Breast epithelium (tissue), 4 donors: ENCODE measurements at regions not wholly inside any gene's neighbourhood (a gene's known extent, or its start where the extent isn't known, plus 50 kb on each side); places are given as distances from the start of the nearest gene placed in this dataset.
"Not testable (repeated sequence)": the region's sequence is repeated elsewhere in the genome, so short reads cannot be mapped to it uniquely, and the experiment has no call there.

Experiments
- DNase-seq, 2 donors: peaks; one replicate each; pipeline ENCODE4 v3.0.0-alpha.2; 2019; ENCODE audit warnings: low spot score in 2 of 2
- H3K27ac ChIP-seq, 2 donors: fragments of 200-600 bp; sonication (generic) in 1 of 2; one replicate each; pipeline ENCODE4 v1.5.1; 2016 to 2019; ENCODE audit warnings: mild to moderate bottlenecking in 1 of 2
- H3K27me3 ChIP-seq, 2 donors: fragments of 200-600 bp; sonication (generic) in 1 of 2; one replicate each; pipeline versions ENCODE4 v1.5.1 to v1.6.0; 2017 to 2019; ENCODE audit warnings: control low read depth in 1 of 2, mild to moderate bottlenecking in 1 of 2
- H3K36me3 ChIP-seq: fragments of 200-600 bp; one replicate; pipeline ENCODE4 v1.5.1; 2019
- H3K4me1 ChIP-seq, 2 donors: fragments of 200-600 bp; sonication (generic); one replicate each; pipeline ENCODE4 v1.5.1; 2016 to 2019; ENCODE audit warnings: control low read depth in 1 of 2
- H3K4me3 ChIP-seq, 3 donors: fragments of 200-600 bp; sonication (generic); 1 replicate in 2 of 3; 2 replicates in 1 of 3; pipeline ENCODE4 v1.5.1; 2016 to 2019; ENCODE audit warnings: mild to moderate bottlenecking in 3 of 3, moderate library complexity in 2 of 3
- H3K9me3 ChIP-seq, 2 donors: fragments of 200-600 bp; sonication (generic) in 1 of 2; one replicate each; pipeline ENCODE4 v1.5.1; 2016 to 2019; ENCODE audit warnings: control low read depth in 1 of 2
- POLR2A ChIP-seq: fragments of 450-650 bp; IDR thresholded peaks from one replicate; pipeline ENCODE4 v1.6.1; 2016; ENCODE audit warnings: antibody characterized with exemption, mild to moderate bottlenecking, moderate library complexity
- POLR2AphosphoS5 ChIP-seq, 3 donors: sonication (generic); formaldehyde crosslinking; IDR thresholded peaks; one replicate each; pipeline ENCODE4 v1.6.1; 2017; ENCODE audit warnings: antibody characterized with exemption in 3 of 3
- intact Hi-C: fragments of 100-400 bp; cut with DNase I; formaldehyde crosslinking; loops from one replicate; pipeline ENCODE4 v1.15.1; 2023; ENCODE audit warnings: low total_unique reads
- TF ChIP-seq, protein P1 (sequence below), 3 donors: fragments of 450-650 bp; IDR thresholded peaks; one replicate each; pipeline ENCODE4 v1.5.1; 2016 to 2017; ENCODE audit warnings: antibody characterized with exemption in 3 of 3, mild to moderate bottlenecking in 3 of 3, moderate library complexity in 3 of 3

DNA sequence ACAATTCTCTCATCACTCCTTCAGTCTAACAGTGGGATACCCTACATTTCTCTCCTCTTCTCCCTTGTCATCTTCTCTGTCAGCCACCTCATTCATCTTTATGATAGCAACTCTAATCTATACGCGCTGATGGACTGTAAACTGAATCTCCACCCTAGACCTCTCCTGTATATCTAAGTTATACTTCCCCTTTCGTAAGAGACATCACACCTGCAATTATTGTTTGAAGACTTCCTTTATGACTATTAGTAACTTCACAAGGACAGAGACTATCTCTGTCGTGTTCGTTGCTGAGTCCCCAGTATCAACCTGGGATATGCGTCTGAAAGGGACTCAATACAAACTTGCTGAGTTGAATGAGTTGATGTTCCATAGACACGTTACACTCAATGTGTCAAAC is 263.2 kb downstream of the IRS1 start:
- DNase-seq = no peak
- Histone ChIP-seq H3K4me1 (no peaks in the 10 kb centered on the region), H3K36me3 (no peaks in the 10 kb centered on the region), H3K9me3 (no peaks in the 10 kb centered on the region), H3K27ac (no peak overlapping the region), H3K27me3 (no peaks in the 10 kb centered on the region), H3K4me3 (no peak overlapping the region)
- intact Hi-C loops = no loop called here
- TF ChIP-seq POLR2AphosphoS5 (IDR thresholded peaks at IDR 0.05) (no peak), POLR2A (no peak)
- TF ChIP-seq, protein P1, sequence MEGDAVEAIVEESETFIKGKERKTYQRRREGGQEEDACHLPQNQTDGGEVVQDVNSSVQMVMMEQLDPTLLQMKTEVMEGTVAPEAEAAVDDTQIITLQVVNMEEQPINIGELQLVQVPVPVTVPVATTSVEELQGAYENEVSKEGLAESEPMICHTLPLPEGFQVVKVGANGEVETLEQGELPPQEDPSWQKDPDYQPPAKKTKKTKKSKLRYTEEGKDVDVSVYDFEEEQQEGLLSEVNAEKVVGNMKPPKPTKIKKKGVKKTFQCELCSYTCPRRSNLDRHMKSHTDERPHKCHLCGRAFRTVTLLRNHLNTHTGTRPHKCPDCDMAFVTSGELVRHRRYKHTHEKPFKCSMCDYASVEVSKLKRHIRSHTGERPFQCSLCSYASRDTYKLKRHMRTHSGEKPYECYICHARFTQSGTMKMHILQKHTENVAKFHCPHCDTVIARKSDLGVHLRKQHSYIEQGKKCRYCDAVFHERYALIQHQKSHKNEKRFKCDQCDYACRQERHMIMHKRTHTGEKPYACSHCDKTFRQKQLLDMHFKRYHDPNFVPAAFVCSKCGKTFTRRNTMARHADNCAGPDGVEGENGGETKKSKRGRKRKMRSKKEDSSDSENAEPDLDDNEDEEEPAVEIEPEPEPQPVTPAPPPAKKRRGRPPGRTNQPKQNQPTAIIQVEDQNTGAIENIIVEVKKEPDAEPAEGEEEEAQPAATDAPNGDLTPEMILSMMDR (IDR thresholded peaks at IDR 0.05) = no peak

DNA sequence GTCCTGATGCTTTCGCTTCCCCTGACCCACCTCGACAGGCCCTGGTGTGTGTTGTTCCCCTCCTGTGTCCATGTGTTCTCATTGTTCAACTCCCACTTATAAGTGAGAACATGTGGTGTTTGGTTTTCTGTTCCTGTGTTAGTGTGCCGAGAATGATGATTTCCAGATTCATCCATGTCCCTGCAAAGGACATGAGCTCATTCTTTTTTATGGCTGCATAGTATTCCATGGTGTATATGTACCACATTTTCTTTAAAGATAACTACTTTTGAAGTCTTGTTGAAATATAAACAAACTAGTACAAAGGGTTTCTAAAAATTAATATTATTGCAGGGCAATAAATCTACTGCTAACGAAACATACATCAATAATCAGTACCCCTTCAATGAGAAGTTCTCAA is 266.6 kb downstream of the IRS1 start:
- H3K27me3 ChIP-seq, intact Hi-C loops, H3K4me3 ChIP-seq, DNase-seq, H3K4me1 ChIP-seq, H3K9me3 ChIP-seq, H3K27ac ChIP-seq, H3K36me3 ChIP-seq: not testable (repeated sequence)

DNA sequence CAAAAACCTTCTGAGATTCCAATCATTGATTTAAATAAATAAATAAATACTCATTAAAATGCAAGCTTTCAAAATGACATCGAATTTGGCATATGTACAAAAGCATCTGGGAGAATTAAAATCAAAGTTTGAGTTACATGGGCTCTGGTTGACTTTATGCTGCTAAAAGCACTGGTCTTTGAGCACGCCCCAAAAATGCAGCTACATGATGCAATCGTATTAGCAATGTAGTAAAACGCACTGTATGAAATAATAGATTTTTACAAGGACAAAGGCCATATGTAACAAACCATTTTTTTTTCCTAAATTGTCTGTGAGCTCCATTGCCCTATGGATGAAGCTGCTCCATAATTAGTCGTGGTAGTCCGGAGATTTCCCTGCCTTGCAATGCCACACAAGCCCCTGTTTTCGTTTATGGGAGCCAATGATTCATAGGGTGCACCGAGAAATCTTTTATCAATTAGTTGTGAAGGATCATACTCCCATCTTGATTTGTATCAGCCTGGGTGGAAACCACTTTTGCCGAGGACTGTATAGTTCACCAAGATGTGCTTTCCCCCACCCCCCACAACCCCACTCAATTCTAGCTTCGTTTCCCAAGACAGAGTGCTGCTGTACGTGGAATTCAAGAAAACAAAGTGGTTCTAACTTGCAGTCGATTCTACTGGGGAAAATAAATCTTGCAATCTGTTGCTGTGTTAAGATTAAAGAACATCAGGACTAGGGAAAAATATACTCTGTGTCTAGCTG is 268.4 kb downstream of the IRS1 start:
- TF ChIP-seq, protein P1 (IDR thresholded peaks at IDR 0.05) = no peak
- TF ChIP-seq POLR2A = no peak
- TF ChIP-seq POLR2AphosphoS5 (IDR thresholded peaks at IDR 0.05) = no peak

DNA sequence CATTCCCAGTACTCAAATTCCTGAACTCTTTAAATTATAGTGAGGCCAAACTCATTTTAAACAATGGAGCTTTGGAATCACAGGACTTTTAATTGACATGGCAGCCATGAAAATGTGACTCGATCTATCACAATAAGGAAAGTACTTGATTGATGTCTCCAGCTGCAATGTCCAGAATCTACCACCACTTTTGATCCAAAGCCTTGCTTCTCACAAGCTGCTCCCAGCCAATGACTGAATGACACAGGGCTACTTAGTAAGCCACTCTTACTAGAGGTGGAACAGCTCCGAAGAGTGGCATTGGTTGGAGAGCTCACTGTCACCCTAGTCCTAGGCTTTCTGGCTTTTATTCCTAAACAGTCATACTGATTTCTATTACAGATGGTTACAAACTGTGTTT is 270.1 kb downstream of the IRS1 start:
- TF ChIP-seq POLR2A (no peak), POLR2AphosphoS5 (IDR thresholded peaks at IDR 0.05) (no peak)
- TF ChIP-seq, protein P1 (IDR thresholded peaks at IDR 0.05) = no peak
- Histone ChIP-seq H3K27me3 (no peaks in the 10 kb centered on the region), H3K4me1 (no peaks in the 10 kb centered on the region), H3K36me3 (no peaks in the 10 kb centered on the region), H3K27ac (no peak overlapping the region), H3K9me3 (no peaks in the 10 kb centered on the region), H3K4me3 (no peak overlapping the region)
- no peak for DNase-seq
- intact Hi-C loops = loop anchor here (5.0 kb wide), 1 partner anchor 383 kb away; no protein-coding TSS in a partner anchor

More for the DNA sequence above, 268.4 kb downstream of the IRS1 start:
- Histone ChIP-seq H3K36me3 (no peaks in the 10 kb centered on the region), H3K4me1 (no peaks in the 10 kb centered on the region), H3K4me3 (no peak overlapping the region), H3K27me3 (no peaks in the 10 kb centered on the region), H3K27ac (no peak overlapping the region), H3K9me3 (no peaks in the 10 kb centered on the region)
- no peak for DNase-seq
- intact Hi-C loops = no loop called here

DNA sequence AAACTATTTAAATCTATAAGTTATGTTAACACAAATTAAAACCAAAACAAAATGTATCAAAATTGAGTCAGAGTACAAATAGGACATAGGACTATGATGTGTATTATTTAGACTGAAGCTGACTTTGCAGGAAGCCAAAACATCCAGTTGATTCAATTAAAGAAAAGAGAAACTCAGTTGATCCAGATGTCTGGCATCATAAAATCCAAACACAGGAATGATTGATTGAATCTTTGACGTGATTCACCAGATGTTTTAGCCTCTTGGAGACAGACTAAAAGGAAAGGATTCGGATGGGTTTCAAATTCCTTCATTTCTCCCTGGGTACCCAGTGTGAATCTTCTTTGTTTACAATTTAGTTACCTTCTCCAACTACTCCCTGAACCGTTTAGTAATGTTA is 272.9 kb downstream of the IRS1 start:
- TF ChIP-seq POLR2AphosphoS5 (IDR thresholded peaks at IDR 0.05) = no peak
- no peak for TF ChIP-seq POLR2A
- TF ChIP-seq, protein P1 (IDR thresholded peaks at IDR 0.05) = no peak
- H3K27ac ChIP-seq = no peak overlapping the region

More for the DNA sequence above, 272.9 kb downstream of the IRS1 start:
- Histone ChIP-seq H3K36me3 (no peaks in the 10 kb centered on the region), H3K27me3 (no peaks in the 10 kb centered on the region), H3K4me3 (no peak overlapping the region), H3K9me3 (no peaks in the 10 kb centered on the region), H3K4me1 (no peaks in the 10 kb centered on the region)
- intact Hi-C loops = loop anchor here (5.0 kb wide), 1 partner anchor 386 kb away; no protein-coding TSS in a partner anchor
- no peak for DNase-seq
